SK-N-SH (cell line): ENCODE measurements at regions not wholly inside any gene's neighbourhood (a gene's known extent, or its start where the extent isn't known, plus 50 kb on each side); places are given as distances from the start of the nearest gene placed in this dataset.

Experiments
- CTCF ChIA-PET: fragments of 300-600, 350-600 bp; formaldehyde crosslinking; extraction: SDS; loops from one replicate; lab custom pipeline; 2021; lab: Yijun Ruan, JAX
- POLR2A ChIA-PET: fragments of 350-600 bp; sonication (Branson Sonifier 250); formaldehyde crosslinking; extraction: SDS; loops from one replicate; lab custom pipeline; 2020; ENCODE audit warnings: antibody characterized with exemption, inconsistent platforms; lab: Yijun Ruan, JAX
- DNase-seq: peaks from one replicate; pipeline ENCODE4 v3.0.0; 2012
- H2AFZ ChIP-seq: fragments of 200-600 bp; sonication (generic); 2 replicates; pipeline ENCODE4 v1.8.1; 2016; ENCODE audit warnings: antibody characterized with exemption, mild to moderate bottlenecking, low read depth
- H3F3A ChIP-seq: fragments of 200-600 bp; sonication (generic); replicated peaks from 2 replicates; pipeline ENCODE3; 2016; ENCODE audit warnings: antibody characterized with exemption, mild to moderate bottlenecking; ENCODE audit not compliant: insufficient read depth
- H3K27ac ChIP-seq, 2 experiments: fragments of 200-500 bp in 1 of 2; fragments of 200-600 bp in 1 of 2; sonication (Bioruptor generic) in 1 of 2; sonication (generic), shearing (Covaris generic) in 1 of 2; 2 replicates each; pipeline versions ENCODE4 v1.5.1 to v1.6.1; 2014 to 2016; ENCODE audit warnings: low read depth in 2 of 2, inconsistent platforms in 1 of 2, low read length in 1 of 2, mild to moderate bottlenecking in 1 of 2, mixed read lengths in 1 of 2
- H3K27me3 ChIP-seq: fragments of 200-600 bp; sonication (generic), shearing (Covaris generic); 2 replicates; pipeline ENCODE4 v1.6.1; 2016; ENCODE audit warnings: mixed run types; ENCODE audit not compliant: insufficient read depth
- H3K36me3 ChIP-seq, 2 experiments: fragments of 200-500 bp in 1 of 2; fragments of 200-600 bp in 1 of 2; sonication (Bioruptor generic) in 1 of 2; sonication (generic) in 1 of 2; replicated peaks in 1 of 2; 2 replicates each; pipeline versions ENCODE3 to v1.5.1; 2014 to 2016; ENCODE audit warnings: low read length in 1 of 2, mild to moderate bottlenecking in 1 of 2; ENCODE audit not compliant: insufficient read depth in 2 of 2, control insufficient read depth in 1 of 2
- H3K4me1 ChIP-seq, 2 experiments: fragments of 200-500 bp in 1 of 2; fragments of 200-600 bp in 1 of 2; sonication (Bioruptor generic) in 1 of 2; sonication (generic), shearing (Covaris generic) in 1 of 2; 2 replicates each; pipeline versions ENCODE4 v1.5.1 to v1.6.1; 2014 to 2016; ENCODE audit warnings: low read depth in 1 of 2, low read length in 1 of 2, mixed run types in 1 of 2; ENCODE audit not compliant: insufficient read depth in 2 of 2, control insufficient read depth in 1 of 2
- H3K4me2 ChIP-seq: fragments of 200-600 bp; sonication (generic), shearing (Covaris generic); 2 replicates; pipeline ENCODE4 v1.6.1; 2017; ENCODE audit warnings: mixed run types
- H3K4me3 ChIP-seq, 2 experiments: fragments of 200-500 bp in 1 of 2; fragments of 200-600 bp in 1 of 2; sonication (Bioruptor generic) in 1 of 2; sonication (generic), shearing (Covaris generic) in 1 of 2; 2 replicates each; pipeline versions ENCODE4 v1.5.1 to v1.8.1; 2014 to 2016; ENCODE audit warnings: low read depth in 2 of 2, inconsistent platforms in 1 of 2, low read length in 1 of 2, mild to moderate bottlenecking in 1 of 2, mixed read lengths in 1 of 2, moderate library complexity in 1 of 2
- H3K79me2 ChIP-seq: fragments of 200-600 bp; sonication (generic); 2 replicates; pipeline ENCODE4 v1.8.1; 2017; ENCODE audit warnings: mild to moderate bottlenecking; ENCODE audit not compliant: insufficient read depth
- H3K9ac ChIP-seq: fragments of 200-600 bp; sonication (generic); 2 replicates; pipeline ENCODE4 v1.6.1; 2017; ENCODE audit warnings: mixed run types
- H3K9me2 ChIP-seq: fragments of 200-600 bp; sonication (generic); 2 replicates; pipeline ENCODE4 v1.6.1; 2017; ENCODE audit warnings: mixed run types
- H3K9me3 ChIP-seq: fragments of 200-600 bp; sonication (generic); 2 replicates; pipeline ENCODE4 v1.6.1; 2017; ENCODE audit warnings: mixed run types, mild to moderate bottlenecking, moderate library complexity
- H4K20me1 ChIP-seq: fragments of 200-600 bp; sonication (generic); 2 replicates; pipeline ENCODE4 v1.6.1; 2017; ENCODE audit warnings: mild to moderate bottlenecking, mixed run types; ENCODE audit not compliant: insufficient read depth
- CTCF ChIP-seq: fragments of 200-600 bp; sonication (generic); IDR thresholded peaks from 2 replicates; pipeline ENCODE4 v1.6.1; 2017; ENCODE audit warnings: antibody characterized with exemption, mild to moderate bottlenecking, moderate library complexity
- EP300 ChIP-seq, 2 experiments: IDR thresholded peaks; 2 replicates each; pipeline versions ENCODE4 v1.4.0 to v1.6.1; 2012; ENCODE audit warnings: borderline replicate concordance in 1 of 2, low read depth in 1 of 2, low read length in 1 of 2
- FOSL2 ChIP-seq: IDR thresholded peaks from 2 replicates; pipeline ENCODE4 v1.4.0; 2012; ENCODE audit warnings: low read depth, mild to moderate bottlenecking, moderate library complexity, borderline replicate concordance
- FOXM1 ChIP-seq: IDR thresholded peaks from 2 replicates; pipeline ENCODE4 v1.4.0; 2012; ENCODE audit warnings: low read depth, mild to moderate bottlenecking
- GABPA ChIP-seq: IDR thresholded peaks from 2 replicates; pipeline ENCODE4 v1.4.0; 2012; ENCODE audit warnings: low read depth, mild to moderate bottlenecking
- JUND ChIP-seq: IDR thresholded peaks from 2 replicates; pipeline ENCODE4 v1.4.0; 2012
- MEF2A ChIP-seq: IDR thresholded peaks from 2 replicates; pipeline ENCODE4 v1.4.0; 2012; ENCODE audit warnings: low read depth, borderline replicate concordance
- NRF1 ChIP-seq: IDR thresholded peaks from 2 replicates; pipeline ENCODE4 v1.6.1; 2012; ENCODE audit warnings: low read depth, mild to moderate bottlenecking, low read length
- PBX3 ChIP-seq: IDR thresholded peaks from 2 replicates; pipeline ENCODE4; 2012
- POLR2AphosphoS5 ChIP-seq: IDR thresholded peaks from 2 replicates; pipeline ENCODE4 v1.6.1; 2012; ENCODE audit warnings: low read depth, low read length
- RCOR1 ChIP-seq: fragments of 150-350 bp; IDR thresholded peaks from 2 replicates; pipeline ENCODE4 v1.6.1; 2017; ENCODE audit warnings: antibody characterized with exemption, low read length
- RFX5 ChIP-seq: IDR thresholded peaks from 2 replicates; pipeline ENCODE4 v1.6.1; 2012; ENCODE audit warnings: mild to moderate bottlenecking, improper control_type of control experiment, low read length
- SMC3 ChIP-seq: IDR thresholded peaks from 2 replicates; pipeline ENCODE4 v1.6.1; 2012; ENCODE audit warnings: low read depth, low read length, improper control_type of control experiment
- TCF12 ChIP-seq: IDR thresholded peaks from 2 replicates; pipeline ENCODE4 v1.4.0; 2012
- USF1 ChIP-seq: IDR thresholded peaks from 2 replicates; pipeline ENCODE4 v1.4.0; 2012; ENCODE audit warnings: low read depth, borderline replicate concordance
- USF2 ChIP-seq: fragments of 150-350 bp; IDR thresholded peaks from 2 replicates; pipeline ENCODE4 v1.6.1; 2017; ENCODE audit warnings: antibody characterized with exemption, low read length, low read depth, borderline replicate concordance
- ZBTB33 ChIP-seq: IDR thresholded peaks from 2 replicates; pipeline ENCODE4 v1.4.0; 2012; ENCODE audit warnings: low read depth, borderline replicate concordance
- WGBS: methylation state at CpG from one replicate; pipeline ENCODE4 v1.1.6; 2017; ENCODE audit warnings: low lambda C conversion rate; 5-methylcytosine and 5-hydroxymethylcytosine counted together

GRCh38 chr1:105485207-105485606, 1571.3 kb upstream of the PRMT6 start:
- ChIA-PET POLR2A (no interaction called here), CTCF (no interaction called here)
- H3K9me3 ChIP-seq, result peaks cover 5% of the 10 kb centered on the region; the same call in 1 of the 2 replicates
- no peaks in the 10 kb centered on the region for H4K20me1 ChIP-seq
- peak overlapping the region; percentile 90 for H2AFZ ChIP-seq
- 37% methylated on average over 2 of the region's 2 CpGs for WGBS
- H3K9me2 ChIP-seq, result peaks cover 5% of the 10 kb centered on the region; the same call in 1 of the 2 replicates
- no peaks in the 10 kb centered on the region for H3K36me3 ChIP-seq
- DNase-seq, result no peak
- H3K79me2 ChIP-seq, result no peaks in the 10 kb centered on the region
- peak; percentile 47; the same call in 1 of the 2 replicates for TF ChIP-seq JUND
- TF ChIP-seq FOSL2, result peak; percentile 48; the same call in 1 of the 2 replicates
- no peak for TF ChIP-seq CTCF
- TF ChIP-seq RFX5, result no peak
- TF ChIP-seq TCF12, result peak; percentile 45; the same call in 1 of the 2 replicates
- no peak for TF ChIP-seq NRF1
- no peak for TF ChIP-seq POLR2AphosphoS5
- TF ChIP-seq RCOR1, result no peak
- peak; percentile 65 for TF ChIP-seq PBX3
- peak in 1 of 2 experiments; percentile 18; a peak in 1 of 4 replicates for TF ChIP-seq EP300 (IDR thresholded peaks at IDR 0.05; ENCODE audit: borderline replicate concordance in 1 of 2, low read depth in 1 of 2, low read length in 1 of 2)
- TF ChIP-seq, all 33 proteins: peak for 5
- H3F3A ChIP-seq, result no peaks in the 10 kb centered on the region
- no peak overlapping the region for H3K9ac ChIP-seq
- H3K4me3 ChIP-seq, result no peak overlapping the region
- H3K4me2 ChIP-seq, result no peak overlapping the region
- no peaks in the 10 kb centered on the region for H3K4me1 ChIP-seq
- peak overlapping the region in 1 of 2 experiments; percentile 87; a peak in 2 of 4 replicates for H3K27ac ChIP-seq
- H3K27me3 ChIP-seq, result no peaks in the 10 kb centered on the region

GRCh38 chr1:105492921-105493320, 1563.6 kb upstream of the PRMT6 start:
- no peak overlapping the region for H3K4me3 ChIP-seq
- H3K9me3 ChIP-seq, result peaks cover 5% of the 10 kb centered on the region; the same call in 1 of the 2 replicates
- no peaks in the 10 kb centered on the region for H3F3A ChIP-seq
- TF ChIP-seq MEF2A, result no peak
- TF ChIP-seq ZBTB33, result no peak
- no peak for TF ChIP-seq JUND
- TF ChIP-seq SMC3, result no peak
- no peak for TF ChIP-seq USF1
- no peak for TF ChIP-seq CTCF
- no peak for TF ChIP-seq USF2
- no peak for TF ChIP-seq FOXM1
- TF ChIP-seq GABPA, result no peak
- no peak for TF ChIP-seq EP300 (IDR thresholded peaks at IDR 0.05; ENCODE audit: borderline replicate concordance in 1 of 2, low read depth in 1 of 2, low read length in 1 of 2)
- no peak overlapping the region for H2AFZ ChIP-seq
- 69% methylated on average over 4 of the region's 4 CpGs for WGBS
- no peak overlapping the region for H3K9ac ChIP-seq
- H3K9me2 ChIP-seq, result no peaks in the 10 kb centered on the region
- H4K20me1 ChIP-seq, result no peaks in the 10 kb centered on the region
- POLR2A ChIA-PET, result no interaction called here
- no peaks in the 10 kb centered on the region for H3K4me1 ChIP-seq
- no peak overlapping the region for H3K27ac ChIP-seq
- H3K4me2 ChIP-seq, result no peak overlapping the region
- no peak for DNase-seq
- no peaks in the 10 kb centered on the region for H3K27me3 ChIP-seq
- H3K79me2 ChIP-seq, result no peaks in the 10 kb centered on the region
- CTCF ChIA-PET, result no interaction called here
- H3K36me3 ChIP-seq, result no peaks in the 10 kb centered on the region
